HTR-8/SVneo (cell line): ENCODE measurements at regions not wholly inside any gene's neighbourhood (a gene's known extent, or its start where the extent isn't known, plus 50 kb on each side); places are given as distances from the start of the nearest gene placed in this dataset.
"Not testable (repeated sequence)": the region's sequence is repeated elsewhere in the genome, so short reads cannot be mapped to it uniquely, and the experiment has no call there.

Source experiments
- DNase-seq: peaks from one replicate; pipeline ENCODE4 v3.0.0; 2011; ENCODE audit warnings: low spot score, mixed read lengths; ENCODE audit not compliant: insufficient read length
- FAIRE-seq: peaks from 2 replicates; lab custom pipeline; 2011; peaks lifted over from hg19 to GRCh38; lab: Jason Lieb, UNC

GRCh38 chr14:77985211-77985615 lies 185.0 kb upstream of the NRXN3 start:
- DNase-seq (no peak), FAIRE-seq (no peak)

- FAIRE-seq = no peak
- DNase-seq = no peak
These were observed 183.4 kb upstream of the NRXN3 start for GRCh38 chr14:77986773-77987172.

DNA sequence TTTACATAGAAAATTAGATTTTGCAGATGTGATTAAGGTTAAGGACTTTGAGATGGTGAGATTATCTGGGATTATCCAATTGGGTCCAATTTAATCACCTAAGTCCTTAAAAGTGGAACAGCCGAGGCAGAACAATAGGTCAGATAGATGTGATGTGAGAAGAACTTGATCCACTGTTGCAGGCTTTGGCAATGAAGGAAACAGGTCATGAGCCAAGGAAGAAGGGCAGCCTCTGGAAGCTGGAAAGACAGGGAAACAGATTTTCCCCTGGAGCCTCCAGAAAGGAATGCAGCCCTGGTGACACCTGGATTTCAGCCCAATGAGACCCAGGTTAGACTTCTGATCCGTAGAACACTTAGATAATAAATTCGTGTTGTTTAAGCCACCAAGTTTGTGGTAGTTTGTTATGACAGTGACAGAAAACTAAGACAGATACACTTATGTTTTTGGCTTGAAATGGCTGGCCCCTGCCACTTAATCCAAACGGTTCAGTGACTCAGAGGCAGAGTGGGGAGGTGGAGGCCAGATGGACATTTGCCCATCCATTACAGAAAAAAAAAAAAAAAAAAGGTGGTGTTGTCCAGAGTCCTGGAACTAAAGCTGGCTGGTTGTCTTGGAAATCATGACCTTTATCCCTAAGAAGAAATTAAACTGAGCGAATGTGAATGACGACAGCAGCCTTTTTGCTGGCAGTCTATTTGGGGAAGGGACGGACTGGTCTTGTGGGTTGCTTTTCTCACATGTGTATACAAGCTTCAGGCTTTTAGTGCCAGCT lies 181.9 kb upstream of the NRXN3 start:
- FAIRE-seq (no peak), DNase-seq (no peak)

DNA sequence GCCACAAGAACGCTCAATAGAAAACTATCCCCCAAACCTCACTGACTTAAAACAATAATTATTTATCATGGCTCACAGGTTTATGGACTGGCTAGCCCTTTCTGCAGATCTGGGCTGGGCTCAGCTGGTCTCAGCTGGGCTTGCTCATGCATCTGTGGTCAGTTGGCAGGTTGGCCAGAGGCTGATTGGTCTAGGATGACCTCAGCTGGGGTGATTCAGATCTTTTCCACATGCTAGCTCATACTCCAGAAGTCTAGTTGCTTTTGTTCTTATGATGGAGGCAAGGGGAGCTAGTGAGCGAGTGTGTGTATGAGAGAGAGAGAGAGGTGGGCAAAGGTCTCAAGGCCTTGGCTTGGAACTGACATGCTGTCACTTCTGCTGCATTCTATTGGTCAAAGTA lies 181.2 kb upstream of the NRXN3 start:
- no peak for FAIRE-seq
- DNase-seq = no peak

GRCh38 chr14:77989441-77989991 lies 180.7 kb upstream of the NRXN3 start:
- no peak for DNase-seq
- FAIRE-seq = no peak

- DNase-seq = no peak
- no peak for FAIRE-seq
These were observed 179.8 kb upstream of the NRXN3 start for GRCh38 chr14:77990337-77990736.

GRCh38 chr14:77991128-77991772 lies 178.9 kb upstream of the NRXN3 start:
- DNase-seq = no peak
- FAIRE-seq = no peak

DNA sequence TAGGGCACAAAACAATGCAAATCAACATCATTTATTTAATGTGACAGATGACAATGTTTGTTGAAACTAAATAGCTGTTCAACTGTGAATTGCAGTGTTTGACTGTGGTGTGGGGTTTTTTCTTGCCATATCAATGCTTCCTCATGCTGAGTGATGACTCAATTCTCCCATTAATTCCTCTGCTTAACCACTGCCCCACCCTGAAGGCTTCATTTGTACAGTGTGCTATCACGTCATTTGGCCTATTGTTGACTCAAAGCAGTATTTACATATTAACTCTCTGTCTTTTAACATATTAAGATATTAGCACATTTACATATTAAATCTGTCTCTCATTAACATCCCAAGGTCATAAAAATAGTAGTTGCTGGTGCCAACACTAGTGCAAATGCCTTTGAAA lies 164.8 kb upstream of the NRXN3 start:
- no peak for FAIRE-seq
- DNase-seq = no peak

GRCh38 chr14:78007160-78007559 lies 163.0 kb upstream of the NRXN3 start:
- DNase-seq = no peak
- FAIRE-seq = no peak

- FAIRE-seq (no peak), DNase-seq (no peak)
These were observed 159.5 kb upstream of the NRXN3 start for GRCh38 chr14:78010688-78011087.

GRCh38 chr14:78013911-78014310 lies 156.3 kb upstream of the NRXN3 start:
- not testable (repeated sequence) for FAIRE-seq, DNase-seq

- FAIRE-seq (no peak), DNase-seq (no peak)
These were observed 153.6 kb upstream of the NRXN3 start for GRCh38 chr14:78016532-78016931.

DNA sequence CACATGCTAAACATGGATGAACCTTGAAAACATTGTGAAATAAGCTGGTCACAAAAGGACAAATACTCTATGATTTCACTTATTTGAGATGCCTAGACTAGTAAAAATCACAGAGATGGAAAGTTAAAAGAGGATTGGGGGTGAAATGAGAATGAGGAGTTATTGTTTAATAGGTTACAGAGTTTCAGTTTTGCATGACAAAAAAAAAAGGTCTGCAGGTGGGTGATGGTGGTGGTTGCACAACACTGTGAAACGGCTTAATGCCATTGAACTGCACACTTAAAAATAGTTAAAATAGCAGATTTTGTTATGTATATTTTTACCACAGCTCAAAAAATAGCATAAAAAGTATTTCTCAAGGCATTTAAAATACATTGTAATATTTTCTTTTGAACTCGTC lies 151.9 kb upstream of the NRXN3 start:
- FAIRE-seq (no peak), DNase-seq (no peak)

DNA sequence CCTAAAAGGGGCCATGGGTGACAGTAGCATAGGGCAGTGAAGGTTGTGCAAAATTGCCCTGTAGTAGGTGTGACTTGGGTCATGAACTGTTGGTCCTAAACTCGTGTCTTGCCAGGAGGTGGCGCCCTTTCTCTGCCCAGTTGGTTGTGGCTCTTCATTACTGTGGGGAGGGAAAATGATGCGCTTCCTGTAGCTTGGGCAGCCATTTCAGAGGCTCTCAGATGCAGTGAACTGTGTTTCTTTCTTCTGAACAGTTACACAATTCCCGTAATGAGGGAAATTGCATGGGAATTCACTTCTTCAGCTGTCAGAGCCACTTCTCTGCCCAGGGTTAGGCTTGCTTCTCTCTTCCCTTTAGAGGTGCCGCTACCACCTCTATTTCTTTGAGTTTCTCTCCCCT lies 148.1 kb upstream of the NRXN3 start:
- FAIRE-seq (peak; percentile 88), DNase-seq (peak; percentile 54)

GRCh38 chr14:78023112-78023511 lies 147.1 kb upstream of the NRXN3 start:
- FAIRE-seq (no peak), DNase-seq (no peak)

DNA sequence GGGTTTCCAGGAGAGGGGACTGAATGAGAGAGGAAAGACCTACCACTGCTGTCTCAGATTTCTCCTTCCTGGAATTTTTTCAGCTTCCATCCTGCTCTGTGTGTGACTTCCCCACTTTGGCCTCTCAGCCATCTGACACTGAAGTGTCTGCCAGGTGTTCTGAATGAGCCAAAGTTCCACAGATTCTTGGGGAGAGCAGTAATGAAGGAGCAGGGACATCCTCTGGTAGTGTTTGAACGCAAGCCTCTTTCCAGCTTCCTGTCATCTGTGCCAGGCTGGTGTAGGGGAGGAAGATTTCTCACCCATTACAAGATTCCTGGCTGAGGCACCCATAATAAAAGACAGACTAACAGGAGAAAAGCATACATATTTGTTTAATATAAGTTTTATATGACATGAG lies 141.7 kb upstream of the NRXN3 start:
- FAIRE-seq (no peak), DNase-seq (no peak)

GRCh38 chr14:78029601-78030372 lies 140.4 kb upstream of the NRXN3 start:
- DNase-seq = peak; percentile 11
- FAIRE-seq = no peak

DNA sequence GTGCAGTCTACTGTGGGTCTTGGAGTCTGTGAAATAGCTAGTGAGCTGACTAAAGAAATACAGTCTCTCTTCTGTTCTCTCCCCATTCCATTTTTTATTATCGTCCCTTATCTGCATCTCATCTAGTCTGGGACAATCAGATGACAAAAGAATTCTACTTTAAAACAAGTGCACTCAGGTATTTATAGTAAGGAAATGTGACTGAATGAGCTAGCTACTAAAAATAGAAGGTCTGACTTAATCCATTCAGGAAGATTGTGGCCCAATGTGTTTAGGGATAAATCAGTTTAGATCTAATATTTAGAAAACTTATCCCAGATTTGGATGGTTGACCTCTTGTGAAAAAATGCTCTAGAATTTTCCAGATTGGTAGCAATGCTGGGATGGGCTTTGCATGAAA lies 126.8 kb upstream of the NRXN3 start:
- FAIRE-seq = no peak
- no peak for DNase-seq

GRCh38 chr14:78048120-78048519 lies 122.1 kb upstream of the NRXN3 start:
- FAIRE-seq = no peak
- DNase-seq = no peak

GRCh38 chr14:78056890-78057289 lies 113.3 kb upstream of the NRXN3 start:
- FAIRE-seq, DNase-seq: not testable (repeated sequence)

DNA sequence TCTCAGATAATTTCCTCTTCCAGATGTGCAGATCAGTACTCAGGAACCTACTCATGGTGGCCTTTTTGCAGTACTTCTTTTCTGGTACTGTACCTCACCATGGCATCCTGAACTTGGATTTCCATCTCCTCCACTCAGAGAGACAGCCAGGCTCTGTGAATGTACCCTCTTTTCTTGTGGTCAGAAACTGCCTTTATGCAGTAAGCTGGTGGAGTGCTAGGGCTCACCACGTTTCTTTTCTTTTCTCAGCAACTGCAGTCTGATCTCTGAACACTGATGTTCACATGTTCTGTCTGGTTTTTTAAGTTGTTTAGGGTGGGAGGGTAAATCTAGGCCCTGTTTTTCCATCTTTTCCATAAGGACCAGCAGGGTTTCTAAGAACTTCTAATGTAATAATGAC lies 99.8 kb upstream of the NRXN3 start:
- DNase-seq (no peak), FAIRE-seq (no peak)
